ENCODE measurements at regions not wholly inside any gene's neighbourhood (a gene's known extent, or its start where the extent isn't known, plus 50 kb on each side); places are given as distances from the start of the nearest gene placed in this dataset.
"Not testable (repeated sequence)": the region's sequence is repeated elsewhere in the genome, so short reads cannot be mapped to it uniquely, and the experiment has no call there.

DNA sequence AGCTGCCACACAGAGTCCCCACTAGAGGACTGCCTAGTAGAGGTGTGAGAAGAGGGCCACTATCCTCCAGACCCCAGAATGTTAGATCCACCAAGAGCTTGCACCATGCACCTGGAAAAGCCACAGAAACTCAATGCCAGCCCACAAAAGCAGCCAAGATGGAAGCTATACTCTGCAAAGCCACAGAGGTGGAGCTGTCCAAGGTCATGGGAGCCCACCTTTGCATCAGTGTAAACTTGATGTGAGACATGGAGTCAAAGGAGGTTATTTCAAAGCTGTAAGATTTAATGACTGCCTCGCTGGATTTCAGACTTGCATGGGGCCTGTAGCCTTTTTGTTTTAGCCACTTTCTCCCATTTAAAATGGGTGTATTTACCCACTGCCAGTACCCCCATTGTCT lies 1030.1 kb upstream of the GRIA3 start:
- no peak for DNase-seq (ENCODE audit: low read depth in 1 of 2, low spot score in 1 of 2)

- no peak for DNase-seq (ENCODE audit: low read depth in 1 of 2, low spot score in 1 of 2)
These were observed 1015.8 kb upstream of the GRIA3 start for GRCh38 chrX:122168241-122168640.

DNA sequence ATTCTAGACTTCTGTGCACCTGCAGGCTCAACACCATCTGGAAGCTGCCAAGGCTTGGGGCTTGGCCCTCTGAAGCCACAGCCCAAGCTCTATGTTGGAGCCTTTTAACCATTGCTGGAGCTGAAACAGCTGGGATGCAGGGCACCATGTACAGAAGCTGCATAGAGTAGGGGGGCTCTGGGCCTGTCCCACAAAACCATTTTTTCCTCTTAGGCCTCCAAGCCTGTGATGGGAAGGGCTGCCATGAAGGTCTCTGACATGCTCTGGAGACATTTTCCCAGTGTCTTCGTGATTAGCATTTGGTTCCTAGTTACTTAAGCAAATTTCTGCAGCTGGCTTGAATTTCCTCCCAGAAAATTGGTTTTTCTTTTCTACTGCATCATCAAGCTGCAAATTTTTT lies 999.3 kb upstream of the GRIA3 start:
- DNase-seq (ENCODE audit: low read depth in 1 of 2, low spot score in 1 of 2) = no peak

GRCh38 chrX:122187069-122187713 lies 996.9 kb upstream of the GRIA3 start:
- DNase-seq (ENCODE audit: low read depth in 1 of 2, low spot score in 1 of 2) = no peak

DNA sequence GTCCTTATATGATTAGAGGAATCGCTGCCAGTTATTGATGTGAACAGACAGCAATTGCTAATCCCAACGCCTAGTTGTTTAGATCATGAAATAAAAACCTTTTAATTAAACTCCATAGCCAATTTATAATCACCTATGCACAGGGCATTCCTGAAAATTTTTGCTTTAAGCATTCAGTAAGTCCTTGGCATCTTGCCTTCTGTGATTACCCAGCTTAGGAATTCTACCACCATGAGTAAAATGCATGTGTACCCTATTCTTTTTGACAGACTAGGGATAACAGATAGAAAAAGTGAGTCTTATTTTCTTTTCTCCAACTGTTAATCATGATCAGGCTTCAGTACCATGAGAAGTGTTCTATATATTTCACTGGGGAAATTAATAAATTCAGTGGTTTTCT lies 995.3 kb upstream of the GRIA3 start:
- DNase-seq (ENCODE audit: low read depth in 1 of 2, low spot score in 1 of 2) = no peak

DNA sequence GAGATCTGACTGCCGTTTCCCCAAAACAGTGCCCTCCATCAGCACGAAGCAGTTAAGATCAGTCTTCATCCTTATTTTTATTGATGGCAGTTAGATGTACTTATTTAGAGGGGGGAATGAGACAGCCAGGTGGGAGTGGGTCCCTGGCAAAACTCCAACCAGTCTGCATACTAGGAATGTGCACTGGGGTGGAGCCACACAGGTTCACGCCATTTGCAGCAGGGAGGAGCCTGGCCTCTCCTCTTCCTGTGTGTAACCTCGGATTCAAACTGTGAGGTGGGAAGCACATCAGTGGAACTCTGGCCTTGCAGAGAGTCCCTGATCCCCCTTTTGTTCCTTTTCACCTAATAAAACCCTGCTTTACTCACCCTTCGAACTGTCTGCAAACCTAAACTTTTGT lies 987.7 kb upstream of the GRIA3 start:
- DNase-seq (ENCODE audit: low read depth in 1 of 2, low spot score in 1 of 2) = no peak

GRCh38 chrX:122203399-122203798 lies 980.7 kb upstream of the GRIA3 start:
- DNase-seq (ENCODE audit: low read depth in 1 of 2, low spot score in 1 of 2) = no peak

DNA sequence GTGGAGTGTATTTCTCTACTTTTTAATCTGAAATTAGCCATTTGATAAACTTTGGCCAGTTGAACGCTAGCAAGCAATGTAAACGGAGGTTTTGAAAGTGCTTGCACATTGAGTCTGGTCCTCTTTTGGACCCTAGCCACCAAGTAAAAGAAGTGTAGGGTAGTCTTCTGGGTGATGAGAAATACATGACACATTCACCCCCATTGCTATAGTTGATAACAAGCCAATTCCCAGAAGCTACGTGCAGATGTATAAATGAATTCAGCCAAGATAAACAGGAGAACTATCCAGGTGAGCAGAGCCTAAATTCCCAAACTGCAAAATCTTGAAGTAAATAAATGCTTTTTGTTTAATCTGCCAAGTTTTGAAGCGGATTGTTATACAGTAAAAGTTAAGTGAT lies 965.4 kb upstream of the GRIA3 start:
- DNase-seq (ENCODE audit: low read depth in 1 of 2, low spot score in 1 of 2) = no peak

- no peak for DNase-seq (ENCODE audit: low read depth in 1 of 2, low spot score in 1 of 2)
These were observed 964.9 kb upstream of the GRIA3 start for GRCh38 chrX:122219226-122219625.

DNA sequence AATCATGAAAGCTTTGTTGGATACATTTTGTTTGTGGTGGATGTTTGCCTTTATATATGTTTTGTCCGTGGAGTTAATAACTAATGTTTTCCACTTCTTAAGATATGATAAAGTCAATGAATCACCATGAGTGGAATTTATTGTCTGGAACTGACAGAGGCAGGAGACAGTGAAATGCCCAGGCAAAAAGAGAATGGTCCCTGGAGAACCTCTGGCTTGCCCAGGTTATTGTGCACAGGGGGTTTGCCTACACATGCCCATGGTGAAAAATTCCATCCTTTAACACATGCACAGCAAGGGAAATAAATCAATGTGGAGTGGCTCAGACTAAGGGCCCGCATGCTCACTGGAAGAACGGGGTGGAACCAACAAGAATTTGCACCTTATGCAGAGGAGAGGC lies 964.3 kb upstream of the GRIA3 start:
- DNase-seq (ENCODE audit: low read depth in 1 of 2, low spot score in 1 of 2) = no peak

GRCh38 chrX:122220644-122221373 lies 963.3 kb upstream of the GRIA3 start:
- DNase-seq (ENCODE audit: low read depth in 1 of 2, low spot score in 1 of 2) = no peak

DNA sequence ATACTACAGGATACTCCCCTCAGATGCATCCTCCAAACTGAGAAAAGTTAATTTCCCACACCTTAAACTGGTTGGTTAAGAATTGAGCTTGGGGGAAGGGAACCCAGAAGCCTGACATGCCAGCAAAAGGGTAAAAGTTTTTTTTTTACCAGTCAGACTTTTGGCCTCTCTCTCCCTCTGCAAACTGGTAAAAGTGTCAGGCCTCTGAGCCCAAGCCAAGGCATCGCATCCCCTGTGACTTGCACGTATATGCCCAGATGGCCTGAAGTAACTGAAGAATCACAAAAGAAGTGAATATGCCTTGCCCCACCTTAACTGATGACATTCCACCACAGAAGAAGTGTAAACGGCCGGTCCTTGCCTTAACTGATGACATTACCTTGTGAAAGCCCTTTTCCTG lies 962.3 kb upstream of the GRIA3 start:
- not testable (repeated sequence) for DNase-seq (ENCODE audit: low read depth in 1 of 2, low spot score in 1 of 2)

DNA sequence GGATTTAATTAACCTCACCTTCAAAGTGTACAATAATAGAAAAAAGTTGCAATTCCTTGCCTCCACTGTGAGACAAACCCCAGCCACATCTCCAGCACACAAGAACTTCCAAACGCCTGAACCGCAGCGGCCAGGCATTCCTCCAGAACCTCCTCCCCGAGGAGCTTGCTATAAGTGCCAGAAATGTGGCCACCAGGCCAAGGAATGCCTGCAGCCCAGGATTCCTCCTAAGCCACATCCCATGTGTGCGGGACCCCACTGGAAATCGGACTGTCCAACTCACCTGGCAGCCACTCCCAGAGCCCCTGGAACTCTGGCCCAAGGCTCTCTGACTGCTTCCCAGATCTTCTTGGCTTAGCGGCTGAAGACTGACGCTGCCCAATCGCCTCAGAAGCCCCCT lies 959.9 kb upstream of the GRIA3 start:
- DNase-seq (ENCODE audit: low read depth in 1 of 2, low spot score in 1 of 2) = not testable (repeated sequence)

DNA sequence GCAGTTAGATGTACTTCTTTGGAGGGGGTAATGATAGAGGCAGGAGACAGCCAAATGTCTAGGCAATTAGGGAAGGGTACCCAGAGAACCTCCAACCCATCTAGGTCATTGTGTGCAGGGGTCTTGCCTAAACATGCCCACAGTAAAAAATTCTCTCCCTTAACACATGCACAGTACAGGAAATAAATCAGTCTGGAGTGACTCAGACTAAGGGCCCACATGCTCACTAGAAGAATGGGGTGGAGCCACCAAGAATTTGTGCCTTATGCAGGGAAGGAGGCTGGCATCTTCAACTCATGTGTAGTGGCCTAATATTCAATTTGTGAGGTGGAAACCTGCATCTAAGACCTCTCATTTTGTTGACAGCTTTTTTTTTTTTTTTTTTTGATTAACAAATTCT lies 945.3 kb upstream of the GRIA3 start:
- no peak for DNase-seq (ENCODE audit: low read depth in 1 of 2, low spot score in 1 of 2)

DNA sequence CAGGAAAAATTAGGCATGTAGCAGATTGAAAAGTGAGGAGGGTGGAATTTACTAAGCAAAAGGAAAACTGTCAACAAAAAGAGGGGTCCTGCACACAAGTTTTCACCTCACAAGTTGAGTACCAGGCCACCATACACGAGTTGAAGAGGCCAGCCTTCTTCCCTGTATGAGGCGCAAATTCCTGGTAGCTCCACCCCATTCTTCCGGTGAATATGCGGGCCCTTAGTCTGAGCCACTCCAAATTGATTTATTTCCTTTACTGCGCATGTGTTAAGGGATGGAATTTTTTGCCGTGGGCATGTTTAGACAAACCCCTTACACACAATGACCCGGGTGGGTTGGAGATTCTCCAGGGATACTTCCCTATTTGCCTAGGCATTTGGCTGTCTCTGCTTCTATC lies 942.1 kb upstream of the GRIA3 start:
- no peak for DNase-seq (ENCODE audit: low read depth in 1 of 2, low spot score in 1 of 2)

GRCh38 chrX:122244080-122244479 lies 940.0 kb upstream of the GRIA3 start:
- DNase-seq (ENCODE audit: low read depth in 1 of 2, low spot score in 1 of 2) = no peak

- DNase-seq (ENCODE audit: low read depth in 1 of 2, low spot score in 1 of 2) = no peak
These were observed 938.9 kb upstream of the GRIA3 start for GRCh38 chrX:122245175-122245574.

DNA sequence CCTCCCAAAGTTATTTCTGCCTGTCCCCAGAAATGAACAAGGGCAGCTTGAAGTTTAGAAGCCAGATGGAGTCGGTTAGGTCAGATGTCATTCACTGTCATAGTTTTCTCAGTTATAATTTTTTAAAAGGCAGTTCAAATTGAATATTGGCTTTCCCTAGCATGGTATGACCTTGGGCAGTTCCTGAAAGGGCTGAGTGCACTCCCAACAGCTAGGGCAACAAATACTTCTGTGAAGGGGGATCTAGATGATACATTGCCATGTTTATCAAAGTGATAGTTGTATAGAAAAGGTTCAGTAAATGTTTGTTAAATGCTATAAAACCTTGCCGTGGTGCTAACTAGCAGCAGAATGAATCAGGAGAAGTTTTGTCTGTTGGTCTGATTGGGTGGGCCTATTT lies 938.1 kb upstream of the GRIA3 start:
- DNase-seq (ENCODE audit: low read depth in 1 of 2, low spot score in 1 of 2) = no peak

- DNase-seq (ENCODE audit: low read depth in 1 of 2, low spot score in 1 of 2) = no peak
These were observed 937.1 kb upstream of the GRIA3 start for GRCh38 chrX:122246937-122247336.

DNA sequence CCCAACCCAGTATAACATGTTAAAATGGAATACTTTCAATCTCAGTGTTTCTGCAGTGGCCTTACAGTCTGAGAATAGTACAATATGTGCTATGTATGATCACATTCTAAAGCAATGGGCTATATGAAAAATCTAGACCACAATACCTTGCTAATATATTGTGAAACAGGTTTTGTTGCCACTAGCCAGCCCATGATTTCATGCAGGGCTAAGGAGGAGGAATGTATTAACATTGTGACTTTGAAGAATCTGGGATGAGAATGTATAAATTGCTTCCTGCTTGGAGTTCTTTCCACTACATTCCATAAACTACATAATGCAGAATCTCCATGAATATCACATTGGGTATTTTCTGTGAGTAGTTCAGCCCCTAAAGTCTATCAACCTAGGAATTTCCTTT lies 935.4 kb upstream of the GRIA3 start:
- DNase-seq (ENCODE audit: low read depth in 1 of 2, low spot score in 1 of 2) = no peak

- DNase-seq (ENCODE audit: low read depth in 1 of 2, low spot score in 1 of 2) = no peak
These were observed 931.6 kb upstream of the GRIA3 start for GRCh38 chrX:122252454-122252853.

- no peak for DNase-seq (ENCODE audit: low read depth in 1 of 2, low spot score in 1 of 2)
These were observed 915.7 kb upstream of the GRIA3 start for GRCh38 chrX:122268353-122268752.

GRCh38 chrX:122269243-122269781 lies 914.8 kb upstream of the GRIA3 start:
- no peak for DNase-seq (ENCODE audit: low read depth in 1 of 2, low spot score in 1 of 2)
